IMR-90 (cell line): ENCODE measurements at regions not wholly inside any gene's neighbourhood (a gene's known extent, or its start where the extent isn't known, plus 50 kb on each side); places are given as distances from the start of the nearest gene placed in this dataset.

ENCODE experiments used
- BHLHE40 ChIP-seq: fragments of 150-350 bp; IDR thresholded peaks from 2 replicates; pipeline ENCODE4 v1.6.1; 2016; ENCODE audit warnings: mild to moderate bottlenecking, low read depth, low read length
- CHD1 ChIP-seq: IDR thresholded peaks from 2 replicates; pipeline ENCODE4 v1.6.1; 2012; ENCODE audit warnings: low read depth, low read length, improper control_type of control experiment
- FOS ChIP-seq: fragments of 150-350 bp; IDR thresholded peaks from 2 replicates; pipeline ENCODE4 v1.6.1; 2016; ENCODE audit warnings: low read depth, low read length
- MAFK ChIP-seq: IDR thresholded peaks from 2 replicates; pipeline ENCODE4 v1.6.1; 2012; ENCODE audit warnings: low read depth, low read length, improper control_type of control experiment
- MAZ ChIP-seq: IDR thresholded peaks from 2 replicates; pipeline ENCODE4 v1.6.1; 2012; ENCODE audit warnings: low read depth, mild to moderate bottlenecking, low read length, improper control_type of control experiment, moderate library complexity, borderline replicate concordance
- MXI1 ChIP-seq: IDR thresholded peaks from 2 replicates; pipeline ENCODE4 v1.6.1; 2012; ENCODE audit warnings: low read depth, mild to moderate bottlenecking, low read length, moderate library complexity, borderline replicate concordance
- NFE2L2 ChIP-seq: fragments of 150-350 bp; IDR thresholded peaks from 2 replicates; pipeline ENCODE4 v1.6.1; 2016; ENCODE audit warnings: low read depth, mild to moderate bottlenecking, low read length
- POLR2A ChIP-seq: IDR thresholded peaks from 2 replicates; pipeline ENCODE4 v1.6.1; 2012; ENCODE audit warnings: mild to moderate bottlenecking, low read depth, low read length
- RAD21 ChIP-seq: IDR thresholded peaks from 2 replicates; pipeline ENCODE4 v1.6.1; 2012; ENCODE audit warnings: low read length, improper control_type of control experiment
- RFX5 ChIP-seq: IDR thresholded peaks from 2 replicates; pipeline ENCODE4 v1.8.0; 2012; ENCODE audit warnings: low read depth, mild to moderate bottlenecking, low read length, moderate library complexity
- SMC3 ChIP-seq: fragments of 150-350 bp; IDR thresholded peaks from 2 replicates; pipeline ENCODE4 v1.6.1; 2016; ENCODE audit warnings: low read depth, mild to moderate bottlenecking, antibody characterized with exemption, low read length, moderate library complexity
- TF ChIP-seq, protein P1 (sequence below): conservative IDR thresholded peaks from 2 replicates; pipeline ENCODE4 v1.5.1; 2012; ENCODE audit warnings: mild to moderate bottlenecking, low read depth, low read length, improper control_type of control experiment
- TF ChIP-seq, protein P2 (sequence below): fragments of 150-350 bp; IDR thresholded peaks from 2 replicates; pipeline ENCODE4 v1.6.1; 2017; ENCODE audit warnings: mild to moderate bottlenecking, antibody characterized with exemption, low read length, low read depth

DNA sequence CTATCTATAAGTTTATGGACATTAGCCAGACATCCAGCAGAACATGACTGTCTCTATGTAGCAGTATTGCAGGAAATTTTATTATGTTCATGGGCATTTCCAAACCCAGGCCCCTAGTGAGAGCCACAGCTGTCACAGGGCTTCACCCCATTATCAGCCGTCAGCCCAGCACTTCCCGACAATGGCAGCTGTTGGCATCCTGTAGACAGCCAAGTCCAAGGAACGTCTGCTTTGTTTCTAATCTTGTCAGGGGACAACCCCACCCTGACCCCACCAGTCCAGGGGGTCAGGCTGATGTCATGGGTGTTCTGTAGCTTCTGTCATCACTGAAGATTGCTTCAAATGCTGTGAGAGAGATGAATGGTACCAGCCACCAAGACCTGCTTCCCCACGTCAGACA, 565.3 kb upstream of the BRINP1 start:
- TF ChIP-seq, protein P1, sequence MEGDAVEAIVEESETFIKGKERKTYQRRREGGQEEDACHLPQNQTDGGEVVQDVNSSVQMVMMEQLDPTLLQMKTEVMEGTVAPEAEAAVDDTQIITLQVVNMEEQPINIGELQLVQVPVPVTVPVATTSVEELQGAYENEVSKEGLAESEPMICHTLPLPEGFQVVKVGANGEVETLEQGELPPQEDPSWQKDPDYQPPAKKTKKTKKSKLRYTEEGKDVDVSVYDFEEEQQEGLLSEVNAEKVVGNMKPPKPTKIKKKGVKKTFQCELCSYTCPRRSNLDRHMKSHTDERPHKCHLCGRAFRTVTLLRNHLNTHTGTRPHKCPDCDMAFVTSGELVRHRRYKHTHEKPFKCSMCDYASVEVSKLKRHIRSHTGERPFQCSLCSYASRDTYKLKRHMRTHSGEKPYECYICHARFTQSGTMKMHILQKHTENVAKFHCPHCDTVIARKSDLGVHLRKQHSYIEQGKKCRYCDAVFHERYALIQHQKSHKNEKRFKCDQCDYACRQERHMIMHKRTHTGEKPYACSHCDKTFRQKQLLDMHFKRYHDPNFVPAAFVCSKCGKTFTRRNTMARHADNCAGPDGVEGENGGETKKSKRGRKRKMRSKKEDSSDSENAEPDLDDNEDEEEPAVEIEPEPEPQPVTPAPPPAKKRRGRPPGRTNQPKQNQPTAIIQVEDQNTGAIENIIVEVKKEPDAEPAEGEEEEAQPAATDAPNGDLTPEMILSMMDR, result no peak
- no peak for TF ChIP-seq RAD21
- no peak for TF ChIP-seq RFX5
- no peak for TF ChIP-seq MAZ
- no peak for TF ChIP-seq FOS
- no peak for TF ChIP-seq MAFK
- TF ChIP-seq POLR2A, result no peak
- no peak for TF ChIP-seq NFE2L2
- no peak for TF ChIP-seq BHLHE40
- no peak for TF ChIP-seq MXI1
- TF ChIP-seq SMC3, result no peak
- TF ChIP-seq, protein P2, sequence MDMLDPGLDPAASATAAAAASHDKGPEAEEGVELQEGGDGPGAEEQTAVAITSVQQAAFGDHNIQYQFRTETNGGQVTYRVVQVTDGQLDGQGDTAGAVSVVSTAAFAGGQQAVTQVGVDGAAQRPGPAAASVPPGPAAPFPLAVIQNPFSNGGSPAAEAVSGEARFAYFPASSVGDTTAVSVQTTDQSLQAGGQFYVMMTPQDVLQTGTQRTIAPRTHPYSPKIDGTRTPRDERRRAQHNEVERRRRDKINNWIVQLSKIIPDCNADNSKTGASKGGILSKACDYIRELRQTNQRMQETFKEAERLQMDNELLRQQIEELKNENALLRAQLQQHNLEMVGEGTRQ, result no peak
- TF ChIP-seq CHD1, result no peak
